ENCODE measurements at regions not wholly inside any gene's neighbourhood (a gene's known extent, or its start where the extent isn't known, plus 50 kb on each side); places are given as distances from the start of the nearest gene placed in this dataset.

DNA sequence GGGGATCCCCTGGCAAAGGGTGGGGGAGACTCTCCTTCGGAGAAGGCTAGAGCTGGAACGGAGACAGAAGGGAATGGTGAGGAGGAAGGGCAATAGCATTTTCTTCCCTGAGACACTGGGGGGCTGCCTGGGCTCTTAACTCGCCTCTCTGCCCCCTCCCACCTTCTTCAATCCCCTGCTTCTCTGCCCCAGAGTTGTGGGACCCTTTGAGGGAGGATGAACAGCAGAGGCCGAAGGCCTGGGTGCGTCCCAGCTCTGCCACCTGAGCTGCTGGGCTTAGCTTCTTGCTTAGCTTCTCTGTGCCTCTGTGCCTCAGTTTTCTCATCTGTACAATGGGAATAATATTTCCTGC, 72.4 kb downstream of the RTL6 start:
- H3K27ac ChIP-seq, result no peak overlapping the region
- H3K36me3 ChIP-seq, result no peaks in the 10 kb centered on the region
- no peak overlapping the region for H3K4me3 ChIP-seq
- TF ChIP-seq CTCF (IDR thresholded peaks at IDR 0.05), result no peak
- ATAC-seq (no peak), DNase-seq (peak; percentile 17)
- peaks cover 9% of the 10 kb centered on the region for H3K27me3 ChIP-seq
- intact Hi-C loops (cut with DNase I), result no loop called here
- peaks cover 5% of the 10 kb centered on the region for H3K9me3 ChIP-seq
- H3K4me1 ChIP-seq, result no peaks in the 10 kb centered on the region

- no peak overlapping the region for H3K4me3 ChIP-seq
- no peak overlapping the region for H3K27ac ChIP-seq
- peak; percentile 54 for DNase-seq
- H3K27me3 ChIP-seq, result peaks cover 12% of the 10 kb centered on the region
- no peaks in the 10 kb centered on the region for H3K36me3 ChIP-seq
- no peaks in the 10 kb centered on the region for H3K4me1 ChIP-seq
- intact Hi-C loops (cut with DNase I), result no loop called here
- no peak for TF ChIP-seq CTCF (IDR thresholded peaks at IDR 0.05)
- H3K9me3 ChIP-seq, result peaks cover 7% of the 10 kb centered on the region
- no peak for ATAC-seq
Measured at GRCh38 chr22:44424867-44425693, 73.0 kb downstream of the RTL6 start.

DNA sequence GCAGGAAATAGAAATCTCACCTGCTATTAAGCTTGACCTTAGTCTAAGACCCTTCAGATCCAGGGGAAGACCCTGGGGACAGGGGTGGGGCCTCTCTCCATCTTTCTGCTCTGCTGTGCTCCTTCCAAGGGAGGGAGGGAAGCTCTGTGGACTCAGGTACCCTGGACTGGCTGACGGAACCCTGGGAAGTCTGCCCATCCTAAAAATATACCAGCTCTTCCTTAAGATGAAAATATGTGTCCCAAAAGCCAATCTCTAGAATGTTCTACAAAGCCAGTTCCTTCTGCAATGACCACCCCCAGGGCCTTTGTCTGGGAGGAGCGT, 73.7 kb downstream of the RTL6 start:
- H3K27me3 ChIP-seq, result peaks cover 12% of the 10 kb centered on the region
- H3K4me3 ChIP-seq, result no peak overlapping the region
- H3K27ac ChIP-seq, result no peak overlapping the region
- intact Hi-C loops (cut with DNase I), result no loop called here
- peaks cover 7% of the 10 kb centered on the region for H3K9me3 ChIP-seq
- no peaks in the 10 kb centered on the region for H3K4me1 ChIP-seq
- H3K36me3 ChIP-seq, result no peaks in the 10 kb centered on the region
- ATAC-seq, result no peak
- no peak for DNase-seq
- no peak for TF ChIP-seq CTCF (IDR thresholded peaks at IDR 0.05)

GRCh38 chr22:44423556-44424358, 74.3 kb downstream of the RTL6 start:
- Histone ChIP-seq H3K27ac (no peak overlapping the region), H3K4me3 (no peak overlapping the region), H3K4me1 (no peaks in the 10 kb centered on the region), H3K27me3 (peaks cover 12% of the 10 kb centered on the region), H3K9me3 (peaks cover 7% of the 10 kb centered on the region), H3K36me3 (no peaks in the 10 kb centered on the region)
- intact Hi-C loops (cut with DNase I), result no loop called here
- ATAC-seq, result no peak
- DNase-seq, result peak; percentile 38
- TF ChIP-seq CTCF (IDR thresholded peaks at IDR 0.05), result no peak

DNA sequence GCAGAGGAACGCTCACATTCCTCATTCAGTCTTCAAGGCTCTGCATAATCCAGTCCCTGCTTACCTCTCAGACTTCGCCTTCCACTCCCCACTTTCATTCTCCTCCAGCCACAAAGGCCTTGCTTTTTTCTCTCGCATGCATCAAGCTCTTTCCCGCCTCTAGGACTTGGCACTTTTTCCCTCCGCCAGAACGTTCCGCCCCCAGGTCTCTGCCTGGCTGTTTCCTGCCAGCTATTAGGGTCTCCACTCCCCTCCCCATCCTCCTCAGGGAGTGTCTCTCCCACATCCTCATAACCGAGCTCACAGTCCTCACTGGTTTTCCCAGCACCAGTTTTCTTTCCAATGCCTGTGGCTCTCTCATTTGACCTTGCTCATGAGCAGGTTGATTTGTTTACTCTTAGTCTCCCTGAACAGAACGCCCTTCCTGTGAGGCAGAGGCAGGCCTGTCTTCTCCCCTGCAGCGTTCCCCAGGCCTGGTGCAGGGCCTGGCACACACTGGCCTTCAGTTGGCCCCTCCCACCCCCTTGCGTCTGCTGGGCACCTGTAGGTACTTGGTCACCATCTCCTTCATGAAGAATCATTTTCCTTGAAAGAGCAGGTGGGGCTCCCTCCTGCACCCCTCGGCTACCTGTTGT, 75.2 kb downstream of the RTL6 start:
- Histone ChIP-seq H3K27me3 (peaks cover 12% of the 10 kb centered on the region), H3K27ac (no peak overlapping the region), H3K9me3 (peaks cover 7% of the 10 kb centered on the region), H3K36me3 (no peaks in the 10 kb centered on the region), H3K4me3 (no peak overlapping the region), H3K4me1 (no peaks in the 10 kb centered on the region)
- TF ChIP-seq CTCF (IDR thresholded peaks at IDR 0.05), result no peak
- DNase-seq, result peak; percentile 45
- peak; percentile 24 for ATAC-seq
- intact Hi-C loops (cut with DNase I), result no loop called here
